HG03520 (cell line): ENCODE measurements at regions not wholly inside any gene's neighbourhood (a gene's known extent, or its start where the extent isn't known, plus 50 kb on each side); places are given as distances from the start of the nearest gene placed in this dataset.
A peak's percentile ranks its signal among the peaks of the same experiment; 100 is the strongest.

Experiments
- ATAC-seq: cut with Tn5 transposase; IDR thresholded peaks from one replicate; pipeline ENCODE4 v1.9.1; 2021; ENCODE audit warnings: mild to moderate bottlenecking, moderate library complexity; ENCODE audit not compliant: unreplicated experiment

GRCh38 chr12:27179400-27180214, 64.5 kb upstream of the STK38L start:
- ATAC-seq, result peak; percentile 94

GRCh38 chr12:27180906-27181505, 63.1 kb upstream of the STK38L start:
- ATAC-seq, result no peak

GRCh38 chr12:27183342-27183741, 60.7 kb upstream of the STK38L start:
- no peak for ATAC-seq

GRCh38 chr12:27185234-27186021, 58.7 kb upstream of the STK38L start:
- peak; percentile 73 for ATAC-seq

GRCh38 chr12:27186022-27186839, 57.9 kb upstream of the STK38L start:
- ATAC-seq, result no peak

DNA sequence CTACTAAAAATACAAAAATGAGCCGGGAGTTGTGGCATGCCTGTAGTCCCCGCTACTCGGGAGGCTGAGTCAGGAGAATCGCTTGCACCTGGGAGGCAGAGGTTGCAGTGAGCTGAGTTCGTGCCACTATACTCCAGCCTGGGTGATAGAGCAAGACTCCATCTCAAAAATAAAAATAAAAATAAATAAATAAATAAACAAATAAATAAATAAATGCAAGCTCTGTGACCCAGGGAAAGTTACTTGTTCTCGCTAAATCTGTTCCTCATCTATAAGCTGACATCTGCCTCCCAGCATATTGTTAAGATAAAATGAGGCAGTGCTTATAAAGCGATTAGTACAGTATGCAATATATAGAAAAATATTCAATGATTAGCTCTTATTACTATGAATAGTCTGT, 56.4 kb upstream of the STK38L start:
- no peak for ATAC-seq

GRCh38 chr12:27190761-27191160, 53.3 kb upstream of the STK38L start:
- no peak for ATAC-seq

DNA sequence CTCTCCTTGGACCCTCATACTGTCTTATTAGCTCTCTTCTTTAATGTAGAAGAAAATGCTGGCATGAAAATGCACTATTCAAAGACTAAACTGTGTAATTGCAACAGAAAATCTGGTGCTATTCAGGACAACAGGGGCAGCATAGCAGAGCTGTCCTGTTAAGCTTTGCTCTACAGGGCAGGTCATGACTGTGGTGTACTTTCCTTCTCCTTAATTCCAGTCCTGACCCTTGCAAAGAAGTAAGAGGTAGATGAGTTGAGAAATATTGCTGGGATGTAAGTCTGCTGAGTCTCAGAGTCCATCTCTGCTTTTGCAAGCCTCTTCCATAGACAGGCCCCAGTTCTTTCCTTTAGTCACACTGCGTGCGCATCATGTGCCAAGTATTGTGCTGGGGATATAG, 52.6 kb upstream of the STK38L start:
- no peak for ATAC-seq

DNA sequence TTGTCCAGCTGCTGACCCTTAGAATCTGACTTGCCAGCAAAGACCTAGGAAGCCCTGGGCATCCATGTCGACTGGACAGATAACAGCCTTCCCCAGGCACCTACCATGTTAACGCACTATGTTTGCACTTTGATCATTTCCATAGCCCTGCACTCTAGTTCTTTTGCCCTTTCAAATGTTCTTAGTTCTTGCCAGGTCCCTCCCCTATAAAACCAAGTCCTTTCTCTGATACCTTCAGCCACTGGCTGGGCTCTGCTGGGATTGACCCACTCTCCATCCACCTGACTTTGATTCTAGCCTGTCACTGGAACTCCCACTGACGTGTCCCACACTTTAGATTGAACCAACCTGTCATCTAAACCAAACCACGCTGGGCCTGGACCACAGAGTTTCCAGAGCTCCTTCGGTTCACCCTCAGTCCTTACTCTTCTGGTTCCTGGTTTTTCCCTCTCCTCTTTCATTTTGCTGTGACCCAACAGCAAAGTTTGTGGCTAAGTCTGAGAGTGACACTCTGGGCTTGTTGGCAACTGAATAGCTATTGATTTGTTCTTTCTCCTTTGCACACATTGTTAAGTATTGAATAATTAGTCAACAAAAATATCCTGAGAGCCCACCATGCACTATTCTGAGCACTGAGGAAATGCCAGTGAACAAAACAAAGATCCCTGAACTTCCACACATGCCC, 51.8 kb upstream of the STK38L start:
- ATAC-seq, result no peak

DNA sequence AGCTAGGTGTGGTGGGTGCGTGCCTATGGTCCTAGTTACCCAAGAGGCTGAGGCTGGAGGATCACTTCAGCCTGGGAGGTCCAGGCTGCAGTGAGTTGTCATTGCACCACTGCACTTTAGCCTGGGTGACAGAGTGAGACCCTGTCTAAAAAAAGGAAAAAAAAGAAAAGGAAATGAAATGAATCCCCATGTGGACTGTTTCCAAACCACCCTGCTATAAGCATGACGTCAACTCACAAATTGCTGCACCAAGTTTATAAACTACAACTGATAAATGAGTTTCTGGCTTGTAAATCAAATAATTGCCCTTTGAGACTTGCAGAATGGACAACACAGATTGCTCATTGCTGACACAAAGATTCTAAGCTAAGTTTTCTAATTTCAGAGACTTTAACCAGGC, 51.0 kb upstream of the STK38L start:
- no peak for ATAC-seq

- ATAC-seq, result no peak
Measured at GRCh38 chr12:27193854-27194544, 50.1 kb upstream of the STK38L start.
